Endothelial cell of umbilical vein (primary cell): ENCODE measurements at regions not wholly inside any gene's neighbourhood (a gene's known extent, or its start where the extent isn't known, plus 50 kb on each side); places are given as distances from the start of the nearest gene placed in this dataset.

Experiments
- BruUV-seq: library from RNA; stranded (reverse); fragments of 400-500 nt; replicated peaks from 2 replicates; lab custom pipeline; 2021; lab: Mats Ljungman, UMichigan
- CTCF ChIA-PET: fragments of 300-600, 350-600 bp; sonication (Branson Sonifier 250); formaldehyde crosslinking; loops from one replicate; lab custom pipeline; 2021; ENCODE audit warnings: antibody characterized with exemption, inconsistent platforms; lab: Charles Lee
- POLR2A ChIA-PET: fragments of 300-600, 350-600 bp; sonication (Branson Sonifier 250); formaldehyde crosslinking; loops from one replicate; lab custom pipeline; 2021; ENCODE audit warnings: antibody characterized with exemption, inconsistent platforms; lab: Charles Lee
- DNase-seq: peaks from one replicate; pipeline ENCODE4 v3.0.0-alpha.2; 2011; ENCODE audit warnings: low read depth, low spot score
- FAIRE-seq: peaks from 2 replicates; lab custom pipeline; 2011; peaks lifted over from hg19 to GRCh38; lab: Jason Lieb, UNC
- H2AFZ ChIP-seq: 2 replicates; pipeline ENCODE4 v1.6.0; 2012; ENCODE audit warnings: low read depth, low read length, control low read depth, inconsistent platforms
- H3K27ac ChIP-seq: 2 replicates; pipeline ENCODE4 v1.5.1; 2011; ENCODE audit warnings: low read depth, mild to moderate bottlenecking, control low read depth, low read length, moderate library complexity; ENCODE audit not compliant: insufficient read depth
- H3K27me3 ChIP-seq, 2 experiments: 2 replicates each; pipeline versions ENCODE4 v1.6.0 to v1.6.1; 2011; ENCODE audit warnings: low read length in 2 of 2, mixed read lengths in 1 of 2; ENCODE audit not compliant: control insufficient read depth in 2 of 2, insufficient read depth in 2 of 2
- H3K36me3 ChIP-seq, 2 experiments: 2 replicates in 1 of 2; 3 replicates in 1 of 2; pipeline ENCODE4 v1.5.1; 2011; ENCODE audit warnings: low read length in 2 of 2, mild to moderate bottlenecking in 1 of 2, moderate library complexity in 1 of 2; ENCODE audit not compliant: control insufficient read depth in 2 of 2, insufficient read depth in 2 of 2; ENCODE audit errors: extremely low read depth in 1 of 2
- H3K4me1 ChIP-seq: 3 replicates; pipeline ENCODE4 v1.5.1; 2011; ENCODE audit warnings: mild to moderate bottlenecking, low read length; ENCODE audit not compliant: control insufficient read depth, insufficient read depth; ENCODE audit errors: extremely low read depth
- H3K4me2 ChIP-seq: 2 replicates; pipeline ENCODE4 v1.6.1; 2011; ENCODE audit warnings: low read length, control low read depth, mixed read lengths; ENCODE audit not compliant: insufficient read depth
- H3K4me3 ChIP-seq, 3 experiments: fragments of 200-600 bp in 1 of 3; sonication (generic), shearing (Covaris generic) in 1 of 3; replicated peaks in 1 of 3; 2 replicates each; pipeline ENCODE4 v1.5.1; 2011 to 2016; ENCODE audit warnings: control low read depth in 3 of 3, low read length in 3 of 3, mild to moderate bottlenecking in 2 of 3, inconsistent platforms in 1 of 3, low read depth in 1 of 3, moderate library complexity in 1 of 3; ENCODE audit not compliant: insufficient read depth in 1 of 3
- H3K79me2 ChIP-seq: 2 replicates; pipeline ENCODE4 v1.6.0; 2012; ENCODE audit warnings: low read length, inconsistent platforms; ENCODE audit not compliant: control insufficient read depth, insufficient read depth
- H3K9ac ChIP-seq: replicated peaks from 2 replicates; pipeline ENCODE3; 2011; ENCODE audit warnings: low read length, control low read depth; ENCODE audit not compliant: insufficient read depth; ENCODE audit errors: extremely low read depth
- H3K9me1 ChIP-seq: replicated peaks from 3 replicates; pipeline ENCODE4 v1.6.0; 2011; ENCODE audit warnings: mild to moderate bottlenecking, low read length; ENCODE audit not compliant: control insufficient read depth, insufficient read depth; ENCODE audit errors: extremely low read depth
- H3K9me3 ChIP-seq: replicated peaks from 2 replicates; pipeline ENCODE4 v1.5.1; 2012; ENCODE audit warnings: low read length, inconsistent platforms; ENCODE audit not compliant: control insufficient read depth, insufficient read depth
- H4K20me1 ChIP-seq: replicated peaks from 2 replicates; pipeline ENCODE3; 2011; ENCODE audit warnings: mild to moderate bottlenecking, low read length; ENCODE audit not compliant: control insufficient read depth, insufficient read depth; ENCODE audit errors: extremely low read depth
- EZH2 ChIP-seq: IDR thresholded peaks from 2 replicates; pipeline ENCODE4 v1.6.1; 2012; ENCODE audit warnings: borderline replicate concordance, low read depth, mild to moderate bottlenecking, moderate library complexity, low read length, inconsistent platforms; ENCODE audit not compliant: severe bottlenecking
- FOS ChIP-seq: IDR thresholded peaks from 2 replicates; pipeline ENCODE4 v1.6.1; 2011; ENCODE audit warnings: mild to moderate bottlenecking, low read length, moderate library complexity, borderline replicate concordance; ENCODE audit not compliant: insufficient read depth
- GATA2 ChIP-seq: IDR thresholded peaks from 2 replicates; pipeline ENCODE4 v1.7.0; 2011; ENCODE audit warnings: low read depth, mild to moderate bottlenecking, moderate library complexity, mixed read lengths, low read length; ENCODE audit not compliant: insufficient read length, insufficient read depth
- JUN ChIP-seq: IDR thresholded peaks from 2 replicates; pipeline ENCODE4 v1.6.1; 2011; ENCODE audit warnings: borderline replicate concordance, low read depth; ENCODE audit not compliant: insufficient read length, insufficient read depth
- MYC ChIP-seq: IDR thresholded peaks from one replicate; pipeline ENCODE4 v1.6.1; 2011; ENCODE audit warnings: mild to moderate bottlenecking, low read depth, low read length
- POLR2A ChIP-seq: IDR thresholded peaks from 2 replicates; pipeline ENCODE4 v1.6.1; 2012; ENCODE audit warnings: low read depth, mild to moderate bottlenecking, control low read depth, low read length
- POLR2AphosphoS5 ChIP-seq: IDR thresholded peaks from 2 replicates; pipeline ENCODE4 v1.6.1; 2012; ENCODE audit warnings: low read depth, mild to moderate bottlenecking, control low read depth, low read length, moderate library complexity; ENCODE audit not compliant: insufficient read depth
- dilution Hi-C: fragments of 300-500 bp; cut with MboI; formaldehyde crosslinking; loops from one replicate; pipeline ENCODE4 v1.15.0; 2019; ENCODE audit warnings: low sequenced_read_pairs; ENCODE audit not compliant: extremely low pct_ligation_motif_present
- intact Hi-C: fragments of 100-400 bp; cut with micrococcal nuclease; formaldehyde crosslinking; loops from one replicate; pipeline ENCODE4 v1.10.0; 2022
- TF ChIP-seq, protein P1 (sequence below): IDR thresholded peaks from 2 replicates; pipeline ENCODE4 v1.6.1; 2011; ENCODE audit not compliant: insufficient read depth, insufficient read length
- TF ChIP-seq, protein P2 (sequence below), 2 donors: IDR thresholded peaks; 1 replicate in 1 of 2; 2 replicates in 1 of 2; pipeline ENCODE4 v1.5.1; 2011; ENCODE audit warnings: low read length in 2 of 2, mild to moderate bottlenecking in 2 of 2, moderate library complexity in 2 of 2, control low read depth in 1 of 2, inconsistent platforms in 1 of 2, low read depth in 1 of 2; ENCODE audit not compliant: insufficient read depth in 1 of 2; ENCODE audit errors: extremely low read depth in 1 of 2

DNA sequence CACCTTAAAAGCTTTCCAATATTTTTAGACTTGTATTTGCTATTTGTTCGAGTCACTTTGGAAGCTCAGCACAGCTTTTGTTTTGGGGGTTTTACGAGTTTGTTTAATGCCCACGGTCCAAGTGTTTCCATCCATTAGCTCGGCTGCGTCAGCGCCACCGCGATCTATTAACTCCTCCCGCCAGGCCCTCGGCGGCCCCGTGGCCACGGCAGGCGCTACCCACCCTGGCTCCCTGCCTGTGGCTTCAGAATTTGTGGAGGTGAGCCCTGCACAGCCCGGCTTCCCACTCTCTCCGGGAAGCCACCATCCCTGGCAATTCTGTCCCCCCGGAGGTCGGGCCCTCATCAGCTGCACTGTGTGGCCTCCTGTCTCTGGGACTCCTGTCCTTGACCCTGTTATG is 648.5 kb downstream of the BRD1 start:
- BruUV-seq = no TSS peak
- dilution Hi-C loops = no loop called here
- Histone ChIP-seq H3K4me3 (no peak overlapping the region), H4K20me1 (no peaks in the 10 kb centered on the region), H3K79me2 (no peaks in the 10 kb centered on the region), H3K27ac (no peak overlapping the region), H3K4me1 (no peaks in the 10 kb centered on the region), H2AFZ (no peak overlapping the region), H3K36me3 (no peaks in the 10 kb centered on the region), H3K27me3 (no peaks in the 10 kb centered on the region), H3K4me2 (no peak overlapping the region), H3K9ac (no peak overlapping the region), H3K9me3 (peaks cover 19% of the 10 kb centered on the region), H3K9me1 (no peaks in the 10 kb centered on the region)
- POLR2A ChIA-PET = no interaction called here
- FAIRE-seq (no peak), DNase-seq (no peak)
- CTCF ChIA-PET = no interaction called here
- no peak for TF ChIP-seq POLR2A
- TF ChIP-seq, protein P1, sequence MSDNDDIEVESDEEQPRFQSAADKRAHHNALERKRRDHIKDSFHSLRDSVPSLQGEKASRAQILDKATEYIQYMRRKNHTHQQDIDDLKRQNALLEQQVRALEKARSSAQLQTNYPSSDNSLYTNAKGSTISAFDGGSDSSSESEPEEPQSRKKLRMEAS = no peak
- TF ChIP-seq POLR2AphosphoS5 = no peak
- no peak for TF ChIP-seq JUN
- no peak for TF ChIP-seq EZH2
- no peak for TF ChIP-seq FOS
- TF ChIP-seq, protein P2, sequence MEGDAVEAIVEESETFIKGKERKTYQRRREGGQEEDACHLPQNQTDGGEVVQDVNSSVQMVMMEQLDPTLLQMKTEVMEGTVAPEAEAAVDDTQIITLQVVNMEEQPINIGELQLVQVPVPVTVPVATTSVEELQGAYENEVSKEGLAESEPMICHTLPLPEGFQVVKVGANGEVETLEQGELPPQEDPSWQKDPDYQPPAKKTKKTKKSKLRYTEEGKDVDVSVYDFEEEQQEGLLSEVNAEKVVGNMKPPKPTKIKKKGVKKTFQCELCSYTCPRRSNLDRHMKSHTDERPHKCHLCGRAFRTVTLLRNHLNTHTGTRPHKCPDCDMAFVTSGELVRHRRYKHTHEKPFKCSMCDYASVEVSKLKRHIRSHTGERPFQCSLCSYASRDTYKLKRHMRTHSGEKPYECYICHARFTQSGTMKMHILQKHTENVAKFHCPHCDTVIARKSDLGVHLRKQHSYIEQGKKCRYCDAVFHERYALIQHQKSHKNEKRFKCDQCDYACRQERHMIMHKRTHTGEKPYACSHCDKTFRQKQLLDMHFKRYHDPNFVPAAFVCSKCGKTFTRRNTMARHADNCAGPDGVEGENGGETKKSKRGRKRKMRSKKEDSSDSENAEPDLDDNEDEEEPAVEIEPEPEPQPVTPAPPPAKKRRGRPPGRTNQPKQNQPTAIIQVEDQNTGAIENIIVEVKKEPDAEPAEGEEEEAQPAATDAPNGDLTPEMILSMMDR (IDR thresholded peaks at IDR 0.05; ENCODE audit: extremely low read depth in 1 of 2, insufficient read depth in 1 of 2, low read depth in 1 of 2, low read length in 2 of 2) = no peak
- TF ChIP-seq GATA2 = no peak
- TF ChIP-seq MYC = no peak
- intact Hi-C loops = no loop called here
